GM21526 (cell line): ENCODE measurements at regions not wholly inside any gene's neighbourhood (a gene's known extent, or its start where the extent isn't known, plus 50 kb on each side); places are given as distances from the start of the nearest gene placed in this dataset.
"Not testable (repeated sequence)": the region's sequence is repeated elsewhere in the genome, so short reads cannot be mapped to it uniquely, and the experiment has no call there.

Experiments used
- ATAC-seq: cut with Tn5 transposase; IDR thresholded peaks from one replicate; pipeline ENCODE4 v1.9.1; 2021; ENCODE audit warnings: moderate library complexity; ENCODE audit not compliant: unreplicated experiment, low FRiP score

GRCh38 chr4:69013933-69014332, 62.3 kb upstream of the UGT2A3 start:
- ATAC-seq, result not testable (repeated sequence)

GRCh38 chr4:69017986-69018385, 66.4 kb upstream of the UGT2A3 start:
- not testable (repeated sequence) for ATAC-seq

GRCh38 chr4:69019538-69020461, 68.2 kb upstream of the UGT2A3 start:
- not testable (repeated sequence) for ATAC-seq

- not testable (repeated sequence) for ATAC-seq
Observed at GRCh38 chr4:69020462-69020807, 68.8 kb upstream of the UGT2A3 start.

- peak; percentile 66 for ATAC-seq
Observed at GRCh38 chr4:69025191-69025998, 70.9 kb upstream of the UGT2B7 start.

- ATAC-seq, result no peak
Observed at GRCh38 chr4:69025999-69026387, 70.3 kb upstream of the UGT2B7 start.

- ATAC-seq, result no peak
Observed at GRCh38 chr4:69026974-69027373, 69.3 kb upstream of the UGT2B7 start.

GRCh38 chr4:69030326-69030725, 65.9 kb upstream of the UGT2B7 start:
- no peak for ATAC-seq

- no peak for ATAC-seq
Observed at GRCh38 chr4:69032847-69033638, 63.2 kb upstream of the UGT2B7 start.

GRCh38 chr4:69034315-69034740, 61.9 kb upstream of the UGT2B7 start:
- ATAC-seq, result not testable (repeated sequence)

- no peak for ATAC-seq
Observed at GRCh38 chr4:69038582-69038981, 57.7 kb upstream of the UGT2B7 start.

- no peak for ATAC-seq
Observed at GRCh38 chr4:69039071-69039470, 57.2 kb upstream of the UGT2B7 start.

GRCh38 chr4:69044247-69044646, 52.0 kb upstream of the UGT2B7 start:
- no peak for ATAC-seq
